Adrenal gland (tissue), 9 donors: ENCODE measurements at regions not wholly inside any gene's neighbourhood (a gene's known extent, or its start where the extent isn't known, plus 50 kb on each side); places are given as distances from the start of the nearest gene placed in this dataset.

Experiments
- DNase-seq, 7 donors: peaks; one replicate each; pipeline ENCODE4 v3.0.0-alpha.2; 2019 to 2020
- H3K27ac ChIP-seq, 5 donors: fragments of 200-600 bp; sonication (generic) in 4 of 5; 1 replicate in 3 of 5; 2 replicates in 2 of 5; pipeline versions ENCODE4 v1.5.1 to v1.8.0; 2016 to 2020; ENCODE audit warnings: mild to moderate bottlenecking in 1 of 5
- H3K27me3 ChIP-seq: fragments of 200-600 bp; 2 replicates; pipeline ENCODE4 v1.8.0; 2021
- H3K36me3 ChIP-seq, 2 donors: fragments of 200-600 bp; replicated peaks in 1 of 2; 1 replicate in 1 of 2; 2 replicates in 1 of 2; pipeline versions ENCODE4 v1.5.1 to v1.8.0; 2018 to 2022
- H3K4me1 ChIP-seq, 2 donors: fragments of 200-600 bp; replicated peaks in 1 of 2; 1 replicate in 1 of 2; 2 replicates in 1 of 2; pipeline versions ENCODE4 v1.5.1 to v1.8.0; 2018 to 2021
- H3K4me3 ChIP-seq, 4 donors: fragments of 200-600 bp; sonication (generic) in 3 of 4; one replicate each; pipeline ENCODE4 v1.5.1; 2016 to 2018
- H3K9me3 ChIP-seq, 3 donors: fragments of 200-600 bp; sonication (generic) in 1 of 3; replicated peaks in 1 of 3; 1 replicate in 2 of 3; 2 replicates in 1 of 3; pipeline versions ENCODE4 v1.5.1 to v1.8.0; 2016 to 2021
- POLR2A ChIP-seq, 2 donors: fragments of 450-650 bp; IDR thresholded peaks; one replicate each; pipeline ENCODE4 v1.6.1; 2017; ENCODE audit warnings: antibody characterized with exemption in 2 of 2, mild to moderate bottlenecking in 2 of 2, moderate library complexity in 1 of 2
- WGBS, 4 donors: extraction: QIAGEN DNeasy Blood & Tissue Kit in 2 of 4; methylation state at CpG; one replicate each; pipeline versions ENCODE4 v1.1.5 to v1.1.7; 2013 to 2017; 5-methylcytosine and 5-hydroxymethylcytosine counted together
- intact Hi-C, 2 donors: fragments of 100-400 bp; cut with DNase I; formaldehyde crosslinking; loops; one replicate each; pipeline versions ENCODE4 v1.14.1 to v1.15.0; 2022 to 2023
- TF ChIP-seq, protein P1 (sequence below), 6 experiments: fragments of 450-650 bp in 4 of 6; fragments of 200-600 bp in 2 of 6; sonication (generic) in 1 of 6; IDR thresholded peaks; 1 replicate in 5 of 6; 2 replicates in 1 of 6; pipeline versions ENCODE4 v1.5.1 to v1.8.0; 2016 to 2021; ENCODE audit warnings: antibody characterized with exemption in 6 of 6, mild to moderate bottlenecking in 2 of 6, moderate library complexity in 1 of 6
- donor health status: healthy with polysubstance abuse.
- donor health status: Bipolar disorder and iron deficiency.
- donor health status: DM: yes; HTN: yes; CAD: no.
- donor health status: DM: no; HTN: no; CAD: no.
- donor health status: DM: no; HTN: no; CAD: no.

DNA sequence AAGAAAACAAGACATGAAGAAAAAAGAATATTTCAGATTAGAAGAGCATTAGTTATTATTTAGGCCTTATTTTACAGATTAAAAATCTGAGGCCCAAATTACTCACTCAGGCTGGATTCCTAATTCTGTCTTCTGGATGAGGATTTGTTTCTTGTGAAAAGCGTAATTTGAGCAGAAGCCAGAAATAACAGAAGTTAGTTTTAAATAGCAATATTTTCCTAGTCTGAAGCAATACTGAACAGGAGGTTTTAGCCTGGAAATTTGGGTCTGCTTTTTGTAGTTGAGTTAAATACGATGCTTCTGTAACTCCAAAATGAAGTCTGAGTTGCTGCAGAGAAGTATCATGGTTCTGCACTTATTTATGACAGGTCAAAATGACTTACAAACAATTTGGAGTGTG is 124.9 kb downstream of the RTL3 start:
- no peaks in the 10 kb centered on the region for H3K27me3 ChIP-seq
- no peak overlapping the region for H3K27ac ChIP-seq
- WGBS, 4 donors, result 44 to 82% (median 62%) methylated on average over 2 of the region's 2 CpGs
- no peaks in the 10 kb centered on the region for H3K9me3 ChIP-seq
- H3K4me1 ChIP-seq, result no peaks in the 10 kb centered on the region
- no peak for DNase-seq
- H3K36me3 ChIP-seq, result no peaks in the 10 kb centered on the region
- no peak for TF ChIP-seq POLR2A (IDR thresholded peaks at IDR 0.05)
- TF ChIP-seq, protein P1, sequence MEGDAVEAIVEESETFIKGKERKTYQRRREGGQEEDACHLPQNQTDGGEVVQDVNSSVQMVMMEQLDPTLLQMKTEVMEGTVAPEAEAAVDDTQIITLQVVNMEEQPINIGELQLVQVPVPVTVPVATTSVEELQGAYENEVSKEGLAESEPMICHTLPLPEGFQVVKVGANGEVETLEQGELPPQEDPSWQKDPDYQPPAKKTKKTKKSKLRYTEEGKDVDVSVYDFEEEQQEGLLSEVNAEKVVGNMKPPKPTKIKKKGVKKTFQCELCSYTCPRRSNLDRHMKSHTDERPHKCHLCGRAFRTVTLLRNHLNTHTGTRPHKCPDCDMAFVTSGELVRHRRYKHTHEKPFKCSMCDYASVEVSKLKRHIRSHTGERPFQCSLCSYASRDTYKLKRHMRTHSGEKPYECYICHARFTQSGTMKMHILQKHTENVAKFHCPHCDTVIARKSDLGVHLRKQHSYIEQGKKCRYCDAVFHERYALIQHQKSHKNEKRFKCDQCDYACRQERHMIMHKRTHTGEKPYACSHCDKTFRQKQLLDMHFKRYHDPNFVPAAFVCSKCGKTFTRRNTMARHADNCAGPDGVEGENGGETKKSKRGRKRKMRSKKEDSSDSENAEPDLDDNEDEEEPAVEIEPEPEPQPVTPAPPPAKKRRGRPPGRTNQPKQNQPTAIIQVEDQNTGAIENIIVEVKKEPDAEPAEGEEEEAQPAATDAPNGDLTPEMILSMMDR (IDR thresholded peaks at IDR 0.05), result no peak
- no peak overlapping the region for H3K4me3 ChIP-seq
- intact Hi-C loops, result no loop called here

DNA sequence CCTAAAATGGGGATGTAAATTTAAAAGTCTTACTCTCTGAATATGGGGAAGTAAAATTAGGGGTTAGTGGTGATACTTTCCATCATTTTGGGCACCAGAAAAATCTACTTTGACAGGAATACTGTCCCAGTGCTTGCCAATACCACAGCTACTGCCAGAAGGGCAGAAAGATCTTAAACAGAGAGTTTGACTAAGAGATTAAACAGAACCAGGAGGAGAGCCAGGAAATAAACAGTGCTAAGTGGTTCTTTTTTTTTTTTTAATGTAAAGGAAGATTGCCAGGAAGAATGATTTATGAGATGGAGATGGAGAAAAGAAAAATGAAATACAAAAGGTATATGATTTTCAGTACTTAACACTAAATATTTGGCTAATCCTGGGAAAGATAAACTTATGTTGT is 126.8 kb downstream of the RTL3 start:
- no peaks in the 10 kb centered on the region for H3K27me3 ChIP-seq
- no peak overlapping the region for H3K27ac ChIP-seq
- intact Hi-C loops, result no loop called here

DNA sequence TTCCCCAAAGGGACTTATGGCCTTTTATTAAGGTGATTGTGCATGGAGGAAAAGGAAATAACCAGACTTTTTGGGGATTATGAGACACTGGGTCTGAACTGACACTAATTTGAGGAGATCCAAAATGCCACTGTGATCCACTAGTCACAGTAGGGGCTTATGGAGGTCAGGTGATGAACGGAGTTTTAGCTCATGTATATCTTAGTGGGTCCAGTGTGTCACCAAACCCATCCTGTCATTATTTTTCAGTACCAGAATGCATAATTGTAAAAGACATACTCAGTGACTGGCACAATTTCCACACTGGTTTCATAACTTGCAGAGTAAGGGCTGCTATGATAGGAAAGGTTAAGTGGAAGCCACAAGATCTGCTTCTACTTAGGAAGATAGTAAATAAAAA is 131.3 kb downstream of the RTL3 start:
- Histone ChIP-seq H3K4me1 (no peaks in the 10 kb centered on the region), H3K9me3 (no peaks in the 10 kb centered on the region), H3K27me3 (no peaks in the 10 kb centered on the region), H3K27ac (no peak overlapping the region), H3K36me3 (no peaks in the 10 kb centered on the region), H3K4me3 (no peak overlapping the region)
- DNase-seq, result no peak
- TF ChIP-seq, protein P1 (IDR thresholded peaks at IDR 0.05), result no peak
- TF ChIP-seq POLR2A (IDR thresholded peaks at IDR 0.05), result no peak
- WGBS, 4 donors, result 38 to 63% (median 49%) methylated on average over 1 of the region's 1 CpG
- intact Hi-C loops, result no loop called here

More for the DNA sequence above, 126.8 kb downstream of the RTL3 start:
- no peak overlapping the region for H3K4me3 ChIP-seq
- H3K36me3 ChIP-seq, result no peaks in the 10 kb centered on the region
- TF ChIP-seq, protein P1 (IDR thresholded peaks at IDR 0.05), result no peak
- no peak for TF ChIP-seq POLR2A (IDR thresholded peaks at IDR 0.05)
- no peaks in the 10 kb centered on the region for H3K4me1 ChIP-seq
- no peaks in the 10 kb centered on the region for H3K9me3 ChIP-seq
- DNase-seq, result no peak

GRCh38 chrX:78527263-78527662 is 131.9 kb downstream of the RTL3 start:
- no peak for DNase-seq
- no peaks in the 10 kb centered on the region for H3K4me1 ChIP-seq
- H3K36me3 ChIP-seq, result no peaks in the 10 kb centered on the region
- H3K27ac ChIP-seq, result no peak overlapping the region
- intact Hi-C loops, result no loop called here
- 67 to 80% (median 79%) methylated on average over 1 of the region's 1 CpG for WGBS, 4 donors
- H3K27me3 ChIP-seq, result peaks cover 3% of the 10 kb centered on the region
- no peak overlapping the region for H3K4me3 ChIP-seq
- H3K9me3 ChIP-seq, result no peaks in the 10 kb centered on the region
- no peak for TF ChIP-seq POLR2A (IDR thresholded peaks at IDR 0.05)
- TF ChIP-seq, protein P1 (IDR thresholded peaks at IDR 0.05), result no peak
